ENCODE measurements at regions not wholly inside any gene's neighbourhood (a gene's known extent, or its start where the extent isn't known, plus 50 kb on each side); places are given as distances from the start of the nearest gene placed in this dataset.

DNA sequence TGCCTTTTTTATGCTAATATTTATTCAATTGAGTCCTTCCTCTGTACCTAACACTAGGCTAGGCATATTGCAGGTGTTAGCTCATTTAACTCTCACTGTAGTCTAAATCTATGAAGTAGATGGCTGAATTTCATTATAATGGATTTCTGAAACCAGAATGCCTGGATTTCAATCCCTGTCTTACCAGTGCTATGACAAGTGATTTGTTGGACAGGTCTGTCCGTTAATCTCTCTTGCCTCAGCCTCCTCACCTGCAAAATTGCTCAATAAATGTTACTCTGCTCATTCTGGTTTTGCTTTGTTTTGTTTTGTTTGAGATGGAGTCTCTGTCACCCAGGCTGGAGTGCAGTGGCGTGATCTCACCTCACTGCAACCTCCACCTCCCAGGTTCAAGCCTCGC, 146.1 kb upstream of the ADGRL2 start:
- no peak overlapping the region; the same call in 1 of the 2 replicates for H2BK20ac ChIP-seq (ENCODE audit: low read length)
- H3K4me1 ChIP-seq (replicated peaks in 1 of 4; ENCODE audit: control insufficient read depth in 3 of 4, insufficient read depth in 4 of 4, low read length in 3 of 4), result peaks cover 0 to 4% (median 0%) of the 10 kb centered on the region in 4 experiments; a peak in 4 of 7 replicates
- H3K4me2 ChIP-seq (ENCODE audit: insufficient read depth in 1 of 2, low read depth in 2 of 2, low read length in 2 of 2), result no peak overlapping the region
- no peaks in the 10 kb centered on the region for H3K79me1 ChIP-seq (ENCODE audit: low read depth, low read length)
- H4K8ac ChIP-seq (ENCODE audit: extremely low read depth, insufficient read depth, low read length), result no peak overlapping the region; the same call in 1 of the 2 replicates
- no peak overlapping the region for H2BK12ac ChIP-seq (ENCODE audit: low read depth, low read length)
- FAIRE-seq, result no peak
- 83% methylated on average over 3 of the region's 3 CpGs; no CpG with 5 or more reads in 1 of the 2 experiments for WGBS, 2 experiments (ENCODE audit: extremely low coverage in 1 of 2, insufficient coverage in 1 of 2, insufficient read length in 1 of 2, insufficient replicate concordance in 2 of 2, low coverage in 1 of 2, low lambda C conversion rate in 2 of 2, missing lambda C conversion rate in 1 of 2)
- no peak overlapping the region for H3K4me3 ChIP-seq (ENCODE audit: extremely low read depth in 1 of 4, insufficient read depth in 2 of 4, low read depth in 3 of 4, low read length in 4 of 4)
- no peak overlapping the region for H4K91ac ChIP-seq (replicated peaks; ENCODE audit: insufficient read length, low read length)
- H3K4ac ChIP-seq (replicated peaks; ENCODE audit: insufficient read length, low read depth, low read length), result no peak overlapping the region
- POLR2A ChIA-PET (ENCODE audit: partially characterized antibody), result no interaction called here
- H3K9ac ChIP-seq (replicated peaks in 1 of 4; ENCODE audit: extremely low read depth in 1 of 4, low read depth in 3 of 4, low read length in 3 of 4), result no peak overlapping the region
- no peaks in the 10 kb centered on the region for H3K27me3 ChIP-seq (replicated peaks in 1 of 4; ENCODE audit: control insufficient read depth in 3 of 4, extremely low read depth in 1 of 4, insufficient read depth in 3 of 4, low read length in 3 of 4)
- DNase-seq (ENCODE audit: low read depth in 1 of 2, low spot score in 2 of 2), result no peak
- H4K20me1 ChIP-seq (replicated peaks in 1 of 2; ENCODE audit: control insufficient read depth in 1 of 2, insufficient read depth in 2 of 2, low read length in 2 of 2), result no peaks in the 10 kb centered on the region
- no peaks in the 10 kb centered on the region for H3K79me2 ChIP-seq (ENCODE audit: control insufficient read depth in 1 of 2, insufficient read depth in 2 of 2, low read length in 2 of 2)
- H3K23me2 ChIP-seq (ENCODE audit: low read depth, low read length), result no peaks in the 10 kb centered on the region
- no peak overlapping the region for H3K23ac ChIP-seq (ENCODE audit: insufficient read length)
- TF ChIP-seq EGR1 (IDR thresholded peaks at IDR 0.05; ENCODE audit: borderline replicate concordance, low read depth, low read length) (no peak), GTF2F1 (IDR thresholded peaks at IDR 0.05; ENCODE audit: borderline replicate concordance, low read depth, low read length) (no peak), TAF1 (IDR thresholded peaks at IDR 0.05; ENCODE audit: low read depth, low read length) (no peak), CHD1 (IDR thresholded peaks at IDR 0.05; ENCODE audit: low read depth, low read length) (no peak), KDM4A (IDR thresholded peaks at IDR 0.05; ENCODE audit: low read depth, low read length, severe bottlenecking) (no peak), KDM1A (IDR thresholded peaks at IDR 0.05; ENCODE audit: borderline replicate concordance, low read length) (no peak), JUN (IDR thresholded peaks at IDR 0.05; ENCODE audit: low read depth, low read length) (no peak), RXRA (IDR thresholded peaks at IDR 0.05; ENCODE audit: insufficient read depth, low read depth, low read length) (no peak), NRF1 (IDR thresholded peaks at IDR 0.05; ENCODE audit: low read depth, low read length) (no peak), ASH2L (IDR thresholded peaks at IDR 0.05; ENCODE audit: low read length) (no peak), HDAC2 (IDR thresholded peaks at IDR 0.05; ENCODE audit: borderline replicate concordance in 1 of 2, low read depth in 2 of 2, low read length in 2 of 2) (no peak), CEBPB (IDR thresholded peaks at IDR 0.05; ENCODE audit: low read depth, low read length) (no peak), POLR2AphosphoS5 (IDR thresholded peaks at IDR 0.05; ENCODE audit: low read depth, low read length) (no peak), SRF (IDR thresholded peaks at IDR 0.05; ENCODE audit: low read depth, low read length) (no peak), BACH1 (IDR thresholded peaks at IDR 0.05; ENCODE audit: low read length) (no peak), GABPA (IDR thresholded peaks at IDR 0.05; ENCODE audit: borderline replicate concordance, insufficient read depth, low read length) (no peak), FOSL1 (IDR thresholded peaks at IDR 0.05; ENCODE audit: insufficient read depth, low read depth, low read length) (no peak)
- no peak overlapping the region for H3K56ac ChIP-seq (replicated peaks; ENCODE audit: insufficient read length, low read depth, low read length)
- no peak overlapping the region for H3K14ac ChIP-seq (ENCODE audit: insufficient read length)
- no peaks in the 10 kb centered on the region for H3K9me3 ChIP-seq (ENCODE audit: insufficient read depth in 2 of 2, low read depth in 1 of 2, low read length in 1 of 2)
- no peak overlapping the region for H3K18ac ChIP-seq (ENCODE audit: extremely low read depth, low read length)
- H4K5ac ChIP-seq (ENCODE audit: insufficient read length, low read depth, low read length), result no peak overlapping the region
- H3K27ac ChIP-seq (ENCODE audit: low read depth, low read length), result no peak overlapping the region
- CTCF ChIA-PET (ENCODE audit: partially characterized antibody), result no interaction called here
- H2AK5ac ChIP-seq (ENCODE audit: low read depth, low read length), result no peak overlapping the region
- no peak overlapping the region for H2BK5ac ChIP-seq (ENCODE audit: low read depth, low read length)
- no peaks in the 10 kb centered on the region for H3K36me3 ChIP-seq (ENCODE audit: control insufficient read depth in 2 of 4, insufficient read depth in 4 of 4, low read length in 3 of 4)
- H2AFZ ChIP-seq (ENCODE audit: low read length), result no peak overlapping the region
- H2BK15ac ChIP-seq (ENCODE audit: low read length), result no peak overlapping the region
- H2BK120ac ChIP-seq (replicated peaks; ENCODE audit: low read depth, low read length), result no peak overlapping the region

All from H1 (cell line).